Neural progenitor cell (in vitro differentiated cells): ENCODE measurements at regions not wholly inside any gene's neighbourhood (a gene's known extent, or its start where the extent isn't known, plus 50 kb on each side); places are given as distances from the start of the nearest gene placed in this dataset.

Experiments used
- DNase-seq: peaks from one replicate; pipeline ENCODE4 v3.0.0-alpha.2; 2016; ENCODE audit warnings: low spot score
- H2AFZ ChIP-seq: fragments of 200-600 bp; sonication (generic); replicated peaks from 2 replicates; pipeline ENCODE4 v1.6.1; 2016; ENCODE audit warnings: antibody characterized with exemption
- H3F3A ChIP-seq: fragments of 200-600 bp; sonication (generic); 2 replicates; pipeline ENCODE4 v1.6.1; 2016; ENCODE audit warnings: antibody characterized with exemption, low read depth
- H3K27ac ChIP-seq: fragments of 200-600 bp; sonication (generic); 2 replicates; pipeline ENCODE4 v1.5.1; 2016; ENCODE audit warnings: mild to moderate bottlenecking
- H3K27me3 ChIP-seq: fragments of 200-600 bp; sonication (generic); 2 replicates; pipeline ENCODE4 v1.6.1; 2016; ENCODE audit warnings: mild to moderate bottlenecking, moderate library complexity
- H3K36me3 ChIP-seq: fragments of 200-600 bp; sonication (generic); 2 replicates; pipeline ENCODE4 v1.5.1; 2016
- H3K4me1 ChIP-seq: fragments of 200-600 bp; sonication (generic); 2 replicates; pipeline ENCODE4 v1.6.1; 2016; ENCODE audit warnings: mixed run types
- H3K4me2 ChIP-seq: fragments of 200-600 bp; sonication (generic); 2 replicates; pipeline ENCODE4 v1.6.1; 2016
- H3K4me3 ChIP-seq: fragments of 200-600 bp; sonication (generic); 2 replicates; pipeline ENCODE4 v1.5.1; 2016
- H3K79me2 ChIP-seq: fragments of 200-600 bp; sonication (generic); 2 replicates; pipeline ENCODE4 v1.6.1; 2016; ENCODE audit warnings: low read depth
- H3K9ac ChIP-seq: fragments of 200-600 bp; sonication (generic); 2 replicates; pipeline ENCODE4 v1.6.1; 2016
- H3K9me3 ChIP-seq: fragments of 200-600 bp; sonication (generic); 2 replicates; pipeline ENCODE4 v1.5.1; 2016; ENCODE audit warnings: low read depth
- H4K20me1 ChIP-seq: fragments of 200-600 bp; sonication (generic); 2 replicates; pipeline ENCODE4 v1.6.1; 2016; ENCODE audit warnings: low read depth
- H3K27ac Mint-ChIP-seq: 3 replicates; pipeline ENCODE4 v1.8.0; 2021; ENCODE audit warnings: mixed read lengths
- H3K27me3 Mint-ChIP-seq: 2 replicates; pipeline ENCODE4 v1.8.0; 2022; ENCODE audit warnings: low read depth, mild to moderate bottlenecking, inconsistent platforms, moderate library complexity, mixed read lengths; ENCODE audit not compliant: insufficient read depth
- H3K36me3 Mint-ChIP-seq: 3 replicates; pipeline ENCODE4 v1.8.0; 2021; ENCODE audit warnings: mixed read lengths
- H3K4me1 Mint-ChIP-seq: 3 replicates; pipeline ENCODE4 v1.8.0; 2021; ENCODE audit warnings: mixed read lengths
- H3K4me3 Mint-ChIP-seq: 3 replicates; pipeline ENCODE4 v1.8.0; 2021; ENCODE audit warnings: mild to moderate bottlenecking, moderate library complexity, mixed read lengths
- H3K9me3 Mint-ChIP-seq: 3 replicates; pipeline ENCODE4 v1.8.0; 2020; ENCODE audit warnings: mixed read lengths
- CTCF ChIP-seq: fragments of 200-600 bp; sonication (generic); IDR thresholded peaks from 2 replicates; pipeline ENCODE4 v1.5.1; 2017; ENCODE audit warnings: antibody characterized with exemption, mild to moderate bottlenecking
- EZH2 ChIP-seq: fragments of 200-600 bp; sonication (generic); IDR thresholded peaks from 2 replicates; pipeline ENCODE4 v1.6.1; 2017; ENCODE audit warnings: antibody characterized with exemption, mild to moderate bottlenecking, moderate library complexity
- EZH2phosphoT487 ChIP-seq: fragments of 200-600 bp; sonication (generic); IDR thresholded peaks from 2 replicates; pipeline ENCODE4 v1.6.1; 2017; ENCODE audit warnings: antibody characterized with exemption

- Histone ChIP-seq H3K4me1 (no peaks in the 10 kb centered on the region), H3K4me2 (no peak overlapping the region), H3K79me2 (no peaks in the 10 kb centered on the region), H3F3A (no peaks in the 10 kb centered on the region), H4K20me1 (no peaks in the 10 kb centered on the region), H2AFZ (no peak overlapping the region), H3K9ac (no peak overlapping the region), H3K9me3 (no peaks in the 10 kb centered on the region), H3K4me3 (no peak overlapping the region), H3K27me3 (no peaks in the 10 kb centered on the region), H3K27ac (no peak overlapping the region), H3K36me3 (no peaks in the 10 kb centered on the region)
- Mint-ChIP-seq H3K27ac (no peak overlapping the region), H3K4me1 (no peaks in the 10 kb centered on the region), H3K4me3 (no peak overlapping the region), H3K36me3 (no peaks in the 10 kb centered on the region), H3K27me3 (peaks cover 2% of the 10 kb centered on the region), H3K9me3 (peaks cover 9% of the 10 kb centered on the region)
- TF ChIP-seq CTCF = no peak
- no peak for TF ChIP-seq EZH2
- TF ChIP-seq EZH2phosphoT487 = no peak
- DNase-seq = no peak
Measured at GRCh38 chr10:131587976-131588680, 276.6 kb upstream of the TCERG1L start.

DNA sequence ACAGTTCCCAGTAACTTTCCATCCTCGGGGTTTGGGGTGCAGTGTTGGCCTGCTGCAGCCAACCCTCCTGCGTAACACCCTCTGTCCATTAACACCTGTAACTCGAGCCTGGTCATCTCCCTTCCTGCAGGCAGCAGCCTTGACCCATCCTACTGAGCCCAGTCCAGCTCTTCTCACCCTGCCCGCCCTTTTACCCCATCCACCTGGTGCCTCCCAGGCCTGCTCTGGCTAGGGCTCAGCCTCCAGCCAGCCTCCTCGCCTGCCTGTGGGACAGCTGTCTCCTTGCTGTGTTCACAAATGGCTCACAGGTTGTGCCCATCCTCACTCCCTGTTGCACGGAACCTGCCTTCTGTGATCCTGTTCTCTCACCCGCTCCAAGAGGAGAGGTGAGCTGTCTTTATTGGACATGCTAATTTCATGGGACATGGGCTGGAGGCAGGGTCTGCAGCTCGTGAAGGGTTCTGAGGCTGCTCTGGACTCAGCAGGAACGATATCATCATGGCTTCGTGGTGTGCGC lies 277.2 kb upstream of the TCERG1L start:
- no peak for TF ChIP-seq EZH2
- no peak for TF ChIP-seq EZH2phosphoT487
- no peak for TF ChIP-seq CTCF
- H3K4me3 Mint-ChIP-seq = no peak overlapping the region
- H3K27me3 ChIP-seq = no peaks in the 10 kb centered on the region
- H3K4me2 ChIP-seq = no peak overlapping the region
- no peak overlapping the region for H3K27ac ChIP-seq
- no peaks in the 10 kb centered on the region for H4K20me1 ChIP-seq
- H3K4me3 ChIP-seq = no peak overlapping the region
- H3K27ac Mint-ChIP-seq = peak overlapping the region; percentile 46
- H3K27me3 Mint-ChIP-seq = peaks cover 2% of the 10 kb centered on the region
- no peak overlapping the region for H2AFZ ChIP-seq
- H3K79me2 ChIP-seq = no peaks in the 10 kb centered on the region
- H3K36me3 Mint-ChIP-seq = no peaks in the 10 kb centered on the region
- no peaks in the 10 kb centered on the region for H3K9me3 ChIP-seq
- no peaks in the 10 kb centered on the region for H3K36me3 ChIP-seq
- H3K4me1 ChIP-seq = no peaks in the 10 kb centered on the region
- H3K4me1 Mint-ChIP-seq = no peaks in the 10 kb centered on the region
- H3K9me3 Mint-ChIP-seq = peaks cover 9% of the 10 kb centered on the region
- H3K9ac ChIP-seq = no peak overlapping the region
- DNase-seq = no peak
- no peaks in the 10 kb centered on the region for H3F3A ChIP-seq

DNA sequence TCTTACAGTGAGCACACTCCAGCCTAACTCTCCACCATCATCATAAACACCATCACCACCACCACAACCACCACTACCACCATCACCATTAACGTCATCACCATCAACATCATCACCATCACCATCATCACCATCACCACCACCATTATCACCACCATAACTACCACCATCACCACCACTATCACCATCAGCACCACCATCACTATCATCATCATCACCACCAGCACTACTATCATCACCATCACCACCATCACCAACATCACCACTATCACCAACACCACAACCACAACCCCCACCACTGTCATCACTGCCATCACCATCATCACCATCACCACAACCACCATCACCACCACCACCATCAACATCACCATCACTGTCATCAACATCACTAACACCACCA lies 279.0 kb upstream of the TCERG1L start:
- H3K4me1 ChIP-seq = no peaks in the 10 kb centered on the region
- Mint-ChIP-seq H3K9me3 (peaks cover 8% of the 10 kb centered on the region), H3K36me3 (no peaks in the 10 kb centered on the region), H3K4me3 (no peak overlapping the region), H3K27me3 (peaks cover under 1% of the 10 kb centered on the region), H3K4me1 (no peaks in the 10 kb centered on the region), H3K27ac (no peak overlapping the region)
- no peaks in the 10 kb centered on the region for H3F3A ChIP-seq
- no peaks in the 10 kb centered on the region for H4K20me1 ChIP-seq
- H3K79me2 ChIP-seq = no peaks in the 10 kb centered on the region
- no peak overlapping the region for H3K4me3 ChIP-seq
- no peak overlapping the region for H3K27ac ChIP-seq
- no peaks in the 10 kb centered on the region for H3K27me3 ChIP-seq
- H3K9me3 ChIP-seq = no peaks in the 10 kb centered on the region
- no peak overlapping the region for H2AFZ ChIP-seq
- DNase-seq = no peak
- no peak overlapping the region for H3K4me2 ChIP-seq
- no peak for TF ChIP-seq EZH2phosphoT487
- no peak for TF ChIP-seq EZH2
- no peak for TF ChIP-seq CTCF
- no peak overlapping the region for H3K9ac ChIP-seq
- H3K36me3 ChIP-seq = no peaks in the 10 kb centered on the region
